Colonic mucosa (tissue), 4 donors: ENCODE measurements at regions not wholly inside any gene's neighbourhood (a gene's known extent, or its start where the extent isn't known, plus 50 kb on each side); places are given as distances from the start of the nearest gene placed in this dataset.

Experiments used
- DNase-seq: peaks from one replicate; pipeline ENCODE4 v3.0.0-alpha.2; 2020
- H3K27ac ChIP-seq: fragments of 200-600 bp; one replicate; pipeline ENCODE4 v1.8.0; 2021
- H3K27me3 ChIP-seq: fragments of 200-600 bp; one replicate; pipeline ENCODE4 v1.8.0; 2021
- H3K36me3 ChIP-seq: fragments of 200-600 bp; one replicate; pipeline ENCODE4 v1.8.0; 2021
- H3K4me1 ChIP-seq: fragments of 200-600 bp; one replicate; pipeline ENCODE4 v1.8.0; 2021; ENCODE audit warnings: mild to moderate bottlenecking
- H3K4me3 ChIP-seq: fragments of 200-600 bp; one replicate; pipeline ENCODE4 v1.8.0; 2021
- H3K9ac ChIP-seq, 2 donors: one replicate each; pipeline ENCODE4 v1.7.0; 2013; ENCODE audit warnings: control low read depth in 2 of 2, low read depth in 2 of 2, low read length in 2 of 2
- H3K9me3 ChIP-seq: fragments of 200-600 bp; one replicate; pipeline ENCODE4 v1.8.0; 2021
- intact Hi-C: fragments of 100-400 bp; cut with DNase I; formaldehyde crosslinking; loops from one replicate; pipeline ENCODE4 v1.14.1; 2022
- TF ChIP-seq, protein P1 (sequence below): fragments of 200-600 bp; IDR thresholded peaks from one replicate; pipeline ENCODE4 v1.8.0; 2022; ENCODE audit warnings: antibody characterized with exemption, mild to moderate bottlenecking
- donor health status: healthy.
- donor health status: DM: no; HTN: no; CAD: no.
- donor health status: DM: no; HTN: no; CAD: no.

- no peaks in the 10 kb centered on the region for H3K36me3 ChIP-seq
- no peaks in the 10 kb centered on the region for H3K4me1 ChIP-seq
- no peak for DNase-seq
- H3K9ac ChIP-seq = no peak overlapping the region
- no peak overlapping the region for H3K4me3 ChIP-seq
- H3K9me3 ChIP-seq = no peaks in the 10 kb centered on the region
- intact Hi-C loops = no loop called here
- H3K27me3 ChIP-seq = no peaks in the 10 kb centered on the region
- H3K27ac ChIP-seq = no peak overlapping the region
- TF ChIP-seq, protein P1, sequence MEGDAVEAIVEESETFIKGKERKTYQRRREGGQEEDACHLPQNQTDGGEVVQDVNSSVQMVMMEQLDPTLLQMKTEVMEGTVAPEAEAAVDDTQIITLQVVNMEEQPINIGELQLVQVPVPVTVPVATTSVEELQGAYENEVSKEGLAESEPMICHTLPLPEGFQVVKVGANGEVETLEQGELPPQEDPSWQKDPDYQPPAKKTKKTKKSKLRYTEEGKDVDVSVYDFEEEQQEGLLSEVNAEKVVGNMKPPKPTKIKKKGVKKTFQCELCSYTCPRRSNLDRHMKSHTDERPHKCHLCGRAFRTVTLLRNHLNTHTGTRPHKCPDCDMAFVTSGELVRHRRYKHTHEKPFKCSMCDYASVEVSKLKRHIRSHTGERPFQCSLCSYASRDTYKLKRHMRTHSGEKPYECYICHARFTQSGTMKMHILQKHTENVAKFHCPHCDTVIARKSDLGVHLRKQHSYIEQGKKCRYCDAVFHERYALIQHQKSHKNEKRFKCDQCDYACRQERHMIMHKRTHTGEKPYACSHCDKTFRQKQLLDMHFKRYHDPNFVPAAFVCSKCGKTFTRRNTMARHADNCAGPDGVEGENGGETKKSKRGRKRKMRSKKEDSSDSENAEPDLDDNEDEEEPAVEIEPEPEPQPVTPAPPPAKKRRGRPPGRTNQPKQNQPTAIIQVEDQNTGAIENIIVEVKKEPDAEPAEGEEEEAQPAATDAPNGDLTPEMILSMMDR = no peak
These were observed 201.3 kb upstream of the GALNT5 start for GRCh38 chr2:157056200-157056676.

DNA sequence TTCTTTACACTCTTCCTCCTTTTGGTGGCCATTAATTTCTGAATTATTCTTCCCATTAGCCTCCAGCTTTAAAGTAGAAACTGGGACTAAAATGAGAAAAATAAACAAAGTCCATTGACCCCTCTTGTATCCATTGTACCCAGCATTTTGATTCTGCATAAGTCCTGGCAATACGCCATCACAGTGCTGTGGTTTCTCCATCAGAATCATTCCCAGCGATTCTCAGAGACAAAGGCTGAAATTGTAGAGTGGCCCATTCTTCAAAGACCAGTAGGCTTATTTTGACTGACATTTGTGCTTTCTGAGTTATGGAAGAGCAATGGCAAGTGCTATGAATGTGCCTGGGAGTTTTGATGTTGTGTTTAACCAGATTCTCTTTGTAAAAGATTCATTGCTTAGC, 199.3 kb upstream of the GALNT5 start:
- no peak for DNase-seq
- Histone ChIP-seq H3K27ac (no peak overlapping the region), H3K4me3 (no peak overlapping the region), H3K27me3 (no peaks in the 10 kb centered on the region), H3K9me3 (no peaks in the 10 kb centered on the region), H3K9ac (no peak overlapping the region), H3K36me3 (no peaks in the 10 kb centered on the region), H3K4me1 (no peaks in the 10 kb centered on the region)
- intact Hi-C loops = no loop called here
- TF ChIP-seq, protein P1 = no peak

- H3K9me3 ChIP-seq = no peaks in the 10 kb centered on the region
- TF ChIP-seq, protein P1 = no peak
- no peak overlapping the region for H3K27ac ChIP-seq
- no peak overlapping the region for H3K4me3 ChIP-seq
- H3K36me3 ChIP-seq = no peaks in the 10 kb centered on the region
- H3K27me3 ChIP-seq = no peaks in the 10 kb centered on the region
- DNase-seq = no peak
- no peaks in the 10 kb centered on the region for H3K4me1 ChIP-seq
- no peak overlapping the region for H3K9ac ChIP-seq
- intact Hi-C loops = no loop called here
These were observed 198.5 kb upstream of the GALNT5 start for GRCh38 chr2:157059036-157059435.

- H3K4me3 ChIP-seq = no peak overlapping the region
- H3K4me1 ChIP-seq = no peaks in the 10 kb centered on the region
- H3K9me3 ChIP-seq = no peaks in the 10 kb centered on the region
- H3K27ac ChIP-seq = no peak overlapping the region
- no peaks in the 10 kb centered on the region for H3K36me3 ChIP-seq
- DNase-seq = no peak
- TF ChIP-seq, protein P1 = no peak
- no peaks in the 10 kb centered on the region for H3K27me3 ChIP-seq
- H3K9ac ChIP-seq = no peak overlapping the region
- intact Hi-C loops = loop anchor here (5.0 kb wide), 1 partner anchor 131 kb away; no protein-coding TSS in a partner anchor
These were observed 195.7 kb upstream of the GALNT5 start for GRCh38 chr2:157061799-157062198.

DNA sequence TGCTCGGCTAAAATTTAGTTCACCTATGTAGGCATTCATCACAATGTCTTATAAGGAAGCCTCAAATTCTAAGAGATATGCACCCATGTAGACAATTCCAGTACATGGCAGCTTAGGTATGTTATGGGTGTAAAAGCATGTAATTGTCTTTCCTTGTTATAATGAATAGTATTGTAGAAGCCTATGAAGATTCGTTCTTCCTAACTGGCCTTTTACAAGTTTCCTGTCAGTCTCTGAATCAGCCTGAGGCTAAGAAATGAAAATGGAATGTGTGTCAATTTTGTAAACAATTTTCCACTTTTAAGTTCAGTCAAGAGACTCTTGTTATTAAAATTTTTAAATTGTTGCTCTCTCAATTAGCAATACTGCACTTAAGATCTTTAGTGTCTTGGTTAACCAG, 189.9 kb upstream of the GALNT5 start:
- intact Hi-C loops = no loop called here
- TF ChIP-seq, protein P1 = no peak

More for the DNA sequence above, 189.9 kb upstream of the GALNT5 start:
- H3K4me1 ChIP-seq = no peaks in the 10 kb centered on the region
- H3K9ac ChIP-seq = no peak overlapping the region
- no peak for DNase-seq
- no peak overlapping the region for H3K27ac ChIP-seq
- no peak overlapping the region for H3K4me3 ChIP-seq
- no peaks in the 10 kb centered on the region for H3K9me3 ChIP-seq
- no peaks in the 10 kb centered on the region for H3K27me3 ChIP-seq
- H3K36me3 ChIP-seq = no peaks in the 10 kb centered on the region
